OCI-LY7 (cell line): ENCODE measurements at regions not wholly inside any gene's neighbourhood (a gene's known extent, or its start where the extent isn't known, plus 50 kb on each side); places are given as distances from the start of the nearest gene placed in this dataset.
A peak's percentile ranks its signal among the peaks of the same experiment; 100 is the strongest.

Source experiments
- BruUV-seq: library from RNA; stranded (reverse); fragments of 400-500 nt; replicated peaks from 2 replicates; lab custom pipeline; 2021; lab: Mats Ljungman, UMichigan
- CTCF ChIA-PET: fragments of 300-600 bp; sonication (Branson Sonifier 250); formaldehyde crosslinking; loops from one replicate; lab custom pipeline; 2022; ENCODE audit warnings: antibody characterized with exemption; ENCODE audit not compliant: unreplicated experiment; lab: Charles Lee
- POLR2A ChIA-PET: fragments of 300-600 bp; sonication (Branson Sonifier 250); formaldehyde crosslinking; loops from one replicate; lab custom pipeline; 2022; ENCODE audit warnings: antibody characterized with exemption; lab: Charles Lee
- DNase-seq: peaks from one replicate; pipeline ENCODE4 v3.0.0-alpha.2; 2015; ENCODE audit warnings: low spot score
- H2AFZ ChIP-seq: fragments of 200-600 bp; sonication (generic), shearing (Covaris generic); 2 replicates; pipeline ENCODE4 v1.6.1; 2014; ENCODE audit warnings: mild to moderate bottlenecking, antibody characterized with exemption, low read length, moderate library complexity
- H3K27ac ChIP-seq: fragments of 200-600 bp; sonication (generic); 2 replicates; pipeline ENCODE4 v1.5.1; 2014; ENCODE audit warnings: mixed run types, low read depth, mild to moderate bottlenecking, moderate library complexity, low read length, inconsistent platforms; ENCODE audit not compliant: poor library complexity, severe bottlenecking
- H3K36me3 ChIP-seq: fragments of 200-600 bp; sonication (generic); 2 replicates; pipeline ENCODE4 v1.6.1; 2014; ENCODE audit warnings: mild to moderate bottlenecking, antibody characterized with exemption, low read length, moderate library complexity, mixed read lengths; ENCODE audit not compliant: insufficient read depth
- H3K4me1 ChIP-seq: fragments of 200-600 bp; sonication (generic); 2 replicates; pipeline ENCODE4 v1.5.1; 2014; ENCODE audit warnings: mild to moderate bottlenecking, low read length; ENCODE audit not compliant: insufficient read depth, poor library complexity, severe bottlenecking
- H3K4me2 ChIP-seq: fragments of 200-600 bp; sonication (generic); 2 replicates; pipeline ENCODE4 v1.6.1; 2014; ENCODE audit warnings: mild to moderate bottlenecking, low read length
- H3K4me3 ChIP-seq: fragments of 200-600 bp; sonication (generic); 2 replicates; pipeline ENCODE4 v1.5.1; 2014; ENCODE audit warnings: mild to moderate bottlenecking, low read depth, low read length; ENCODE audit not compliant: poor library complexity, severe bottlenecking
- H3K79me2 ChIP-seq: fragments of 200-600 bp; sonication (generic); 2 replicates; pipeline ENCODE4 v1.6.1; 2016; ENCODE audit warnings: low read depth, mild to moderate bottlenecking, low read length, moderate library complexity, mixed read lengths; ENCODE audit not compliant: insufficient read depth
- H3K9me2 ChIP-seq: fragments of 200-600 bp; sonication (generic); 2 replicates; pipeline ENCODE4 v1.6.1; 2016; ENCODE audit warnings: mild to moderate bottlenecking, low read length, mixed read lengths; ENCODE audit not compliant: insufficient read depth
- H3K9me3 ChIP-seq: fragments of 200-600 bp; sonication (generic); 2 replicates; pipeline ENCODE4 v1.6.1; 2014; ENCODE audit warnings: mild to moderate bottlenecking, mixed run types, low read length, mixed read lengths
- H4K20me1 ChIP-seq: fragments of 200-600 bp; sonication (generic); 2 replicates; pipeline ENCODE4 v1.6.1; 2014; ENCODE audit warnings: mild to moderate bottlenecking, antibody characterized with exemption, low read length, moderate library complexity, mixed read lengths; ENCODE audit not compliant: insufficient read depth
- EZH2phosphoT487 ChIP-seq: fragments of 200-600 bp; sonication (generic); IDR thresholded peaks from 2 replicates; pipeline ENCODE4 v1.6.1; 2018; ENCODE audit warnings: low read depth, borderline replicate concordance, mild to moderate bottlenecking, mixed run types, antibody characterized with exemption, low read length, moderate library complexity, mixed read lengths
- intact Hi-C: fragments of 100-400 bp; cut with micrococcal nuclease; formaldehyde crosslinking; loops from one replicate; pipeline ENCODE4 v1.10.0; 2022; ENCODE audit not compliant: unreplicated experiment
- TF ChIP-seq, protein P1 (sequence below): fragments of 200-600 bp; sonication (generic); conservative IDR thresholded peaks from 2 replicates; pipeline ENCODE4 v1.5.1; 2014; ENCODE audit warnings: mild to moderate bottlenecking, antibody characterized with exemption, low read length, moderate library complexity, mixed read lengths

GRCh38 chr12:31832740-31833729, 104.2 kb upstream of the AMN1 start:
- Histone ChIP-seq H3K9me2 (no peaks in the 10 kb centered on the region), H3K79me2 (no peaks in the 10 kb centered on the region), H3K27ac (peak overlapping the region; percentile 9), H3K4me1 (peaks cover 22% of the 10 kb centered on the region), H2AFZ (peak overlapping the region; percentile 55; the same call in 1 of the 2 replicates), H3K4me3 (no peak overlapping the region), H3K9me3 (peaks cover under 1% of the 10 kb centered on the region; the same call in 1 of the 2 replicates), H3K36me3 (no peaks in the 10 kb centered on the region; the same call in 1 of the 2 replicates), H3K4me2 (peak overlapping the region; percentile 0; the same call in 1 of the 2 replicates), H4K20me1 (no peaks in the 10 kb centered on the region)
- POLR2A ChIA-PET: interaction anchor here (0.5 to 1.2 kb wide), 3 partner anchors 10 to 63 kb away, joined by 3 to 4 read pairs (median 3); no protein-coding TSS in a partner anchor
- CTCF ChIA-PET: no interaction called here
- no TSS peak for BruUV-seq
- DNase-seq: peak; percentile 52
- intact Hi-C loops: no loop called here
- TF ChIP-seq EZH2phosphoT487: no peak
- TF ChIP-seq, protein P1, sequence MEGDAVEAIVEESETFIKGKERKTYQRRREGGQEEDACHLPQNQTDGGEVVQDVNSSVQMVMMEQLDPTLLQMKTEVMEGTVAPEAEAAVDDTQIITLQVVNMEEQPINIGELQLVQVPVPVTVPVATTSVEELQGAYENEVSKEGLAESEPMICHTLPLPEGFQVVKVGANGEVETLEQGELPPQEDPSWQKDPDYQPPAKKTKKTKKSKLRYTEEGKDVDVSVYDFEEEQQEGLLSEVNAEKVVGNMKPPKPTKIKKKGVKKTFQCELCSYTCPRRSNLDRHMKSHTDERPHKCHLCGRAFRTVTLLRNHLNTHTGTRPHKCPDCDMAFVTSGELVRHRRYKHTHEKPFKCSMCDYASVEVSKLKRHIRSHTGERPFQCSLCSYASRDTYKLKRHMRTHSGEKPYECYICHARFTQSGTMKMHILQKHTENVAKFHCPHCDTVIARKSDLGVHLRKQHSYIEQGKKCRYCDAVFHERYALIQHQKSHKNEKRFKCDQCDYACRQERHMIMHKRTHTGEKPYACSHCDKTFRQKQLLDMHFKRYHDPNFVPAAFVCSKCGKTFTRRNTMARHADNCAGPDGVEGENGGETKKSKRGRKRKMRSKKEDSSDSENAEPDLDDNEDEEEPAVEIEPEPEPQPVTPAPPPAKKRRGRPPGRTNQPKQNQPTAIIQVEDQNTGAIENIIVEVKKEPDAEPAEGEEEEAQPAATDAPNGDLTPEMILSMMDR: no peak

GRCh38 chr12:31828071-31828470, 99.2 kb upstream of the AMN1 start:
- CTCF ChIA-PET: no interaction called here
- Histone ChIP-seq H3K9me3 (peaks cover 12% of the 10 kb centered on the region; the same call in 1 of the 2 replicates), H3K79me2 (no peaks in the 10 kb centered on the region), H3K9me2 (no peaks in the 10 kb centered on the region), H3K27ac (no peak overlapping the region), H2AFZ (no peak overlapping the region), H3K4me3 (no peak overlapping the region), H3K4me1 (peaks cover 7% of the 10 kb centered on the region), H4K20me1 (no peaks in the 10 kb centered on the region), H3K36me3 (no peaks in the 10 kb centered on the region; the same call in 1 of the 2 replicates), H3K4me2 (no peak overlapping the region)
- intact Hi-C loops: no loop called here
- TF ChIP-seq, protein P1: no peak
- TF ChIP-seq EZH2phosphoT487: no peak
- DNase-seq: no peak
- no TSS peak for BruUV-seq
- POLR2A ChIA-PET: no interaction called here
